ENCODE measurements at regions not wholly inside any gene's neighbourhood (a gene's known extent, or its start where the extent isn't known, plus 50 kb on each side); places are given as distances from the start of the nearest gene placed in this dataset.
"Not testable (repeated sequence)": the region's sequence is repeated elsewhere in the genome, so short reads cannot be mapped to it uniquely, and the experiment has no call there.

GRCh38 chr9:104195142-104195541 lies 101.0 kb downstream of the SMC2 start:
- DNase-seq: not testable (repeated sequence)

DNA sequence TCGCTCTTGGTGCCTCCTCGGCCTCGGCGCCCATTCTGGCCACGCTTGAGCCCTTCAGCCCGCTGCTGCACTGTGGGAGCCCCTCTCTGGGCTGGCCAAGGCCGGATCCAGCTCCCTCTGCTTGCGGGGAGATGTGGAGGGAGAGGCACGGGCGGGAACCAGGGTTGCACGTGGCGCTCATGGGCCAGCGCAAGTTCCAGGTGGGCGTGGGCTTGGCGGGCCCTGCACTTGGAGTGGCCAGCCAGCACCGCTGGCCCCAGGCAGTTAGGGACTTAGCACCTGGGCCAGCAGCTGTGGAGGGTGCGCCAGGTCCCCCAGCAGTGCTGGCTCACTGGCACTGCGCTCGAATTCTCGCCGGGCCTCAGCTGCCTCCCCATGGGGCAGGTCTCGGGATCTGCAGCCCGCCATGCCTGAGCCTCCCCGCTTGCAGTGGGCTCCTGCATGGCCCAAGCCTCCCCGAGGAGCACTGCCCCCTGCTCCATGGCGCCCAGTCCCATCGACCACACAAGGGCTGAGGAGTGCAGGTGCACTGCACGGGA lies 106.4 kb downstream of the SMC2 start:
- no peak for DNase-seq

GRCh38 chr9:104206766-104207165 lies 112.7 kb downstream of the SMC2 start:
- DNase-seq: no peak

DNA sequence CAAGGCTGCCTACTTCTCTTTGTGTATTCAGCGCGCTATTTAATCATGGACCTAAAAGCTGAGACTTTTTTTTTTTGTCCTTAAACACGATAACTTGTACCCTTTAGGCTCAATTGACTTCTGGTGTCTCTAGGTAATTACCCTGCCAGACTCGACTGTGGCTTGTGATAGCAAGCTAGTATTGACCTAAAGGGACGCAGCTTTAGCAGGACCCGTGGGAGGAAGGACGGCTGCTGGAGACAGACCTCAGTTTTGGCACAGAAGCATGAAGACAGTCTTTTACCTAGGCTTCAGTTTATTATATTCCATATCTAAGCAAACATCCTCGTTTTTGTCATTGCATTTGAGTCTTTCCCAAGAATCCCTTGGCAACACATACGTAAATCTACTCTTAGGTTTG lies 115.3 kb downstream of the SMC2 start:
- DNase-seq: no peak

DNA sequence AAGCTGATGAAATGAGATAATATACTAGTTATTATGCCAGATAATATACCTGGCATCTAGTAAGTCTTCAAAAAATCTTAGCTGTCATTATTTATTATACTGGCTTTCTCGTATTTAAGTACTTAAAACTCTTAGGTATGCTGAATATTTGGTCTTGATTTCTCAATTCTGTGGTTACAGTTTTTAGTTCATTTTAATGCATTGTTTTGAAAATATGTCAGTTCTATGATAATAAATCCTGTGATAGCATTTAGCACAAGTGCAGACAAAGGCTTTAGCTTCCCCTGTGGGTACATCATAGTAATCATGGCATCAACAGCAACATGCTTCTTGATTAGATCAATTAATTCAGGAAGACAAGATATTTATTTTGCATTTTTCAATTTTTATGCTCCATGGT lies 133.0 kb downstream of the SMC2 start:
- DNase-seq: no peak

- DNase-seq: no peak
These were observed 138.8 kb downstream of the SMC2 start for GRCh38 chr9:104232781-104233341.

GRCh38 chr9:104233366-104233765 lies 139.3 kb downstream of the SMC2 start:
- DNase-seq: no peak

DNA sequence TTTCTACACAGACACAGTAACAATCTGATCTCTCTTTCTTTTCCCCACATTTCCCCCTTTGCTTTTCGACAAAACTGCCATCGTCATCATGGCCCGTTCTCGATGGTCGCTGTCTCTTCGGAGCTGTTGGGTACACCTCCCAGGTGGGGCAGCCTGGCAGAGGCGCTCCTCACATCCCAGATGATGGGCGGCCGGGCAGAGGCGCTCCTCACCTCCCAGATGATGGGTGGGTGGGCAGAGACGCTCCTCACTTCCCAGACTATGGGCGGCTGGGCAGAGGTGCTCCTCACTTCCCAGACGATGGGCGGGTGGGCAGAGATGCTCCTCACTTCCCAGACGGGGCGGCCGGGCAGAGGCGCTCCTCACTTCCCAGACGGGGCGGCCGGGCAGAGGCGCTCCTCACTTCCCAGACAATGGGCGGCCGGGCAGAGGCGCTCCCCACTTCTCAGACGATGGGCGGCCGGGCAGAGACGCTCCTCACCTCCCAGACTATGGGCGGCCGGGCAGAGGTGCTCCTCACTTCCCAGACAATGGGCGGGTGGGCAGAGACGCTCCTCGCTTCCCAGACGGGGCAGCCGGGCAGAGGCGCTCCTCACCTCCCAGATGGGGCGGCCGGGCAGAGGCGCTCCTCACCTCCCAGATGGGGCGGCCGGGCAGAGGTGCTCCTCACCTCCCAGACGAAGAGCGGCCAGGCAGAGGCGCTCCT lies 140.7 kb downstream of the SMC2 start:
- not testable (repeated sequence) for DNase-seq

GRCh38 chr9:104235347-104236120 lies 141.4 kb downstream of the SMC2 start:
- not testable (repeated sequence) for DNase-seq

- DNase-seq: no peak
These were observed 144.6 kb downstream of the SMC2 start for GRCh38 chr9:104238668-104239067.

- DNase-seq: no peak
These were observed 146.8 kb downstream of the SMC2 start for GRCh38 chr9:104240890-104241289.

DNA sequence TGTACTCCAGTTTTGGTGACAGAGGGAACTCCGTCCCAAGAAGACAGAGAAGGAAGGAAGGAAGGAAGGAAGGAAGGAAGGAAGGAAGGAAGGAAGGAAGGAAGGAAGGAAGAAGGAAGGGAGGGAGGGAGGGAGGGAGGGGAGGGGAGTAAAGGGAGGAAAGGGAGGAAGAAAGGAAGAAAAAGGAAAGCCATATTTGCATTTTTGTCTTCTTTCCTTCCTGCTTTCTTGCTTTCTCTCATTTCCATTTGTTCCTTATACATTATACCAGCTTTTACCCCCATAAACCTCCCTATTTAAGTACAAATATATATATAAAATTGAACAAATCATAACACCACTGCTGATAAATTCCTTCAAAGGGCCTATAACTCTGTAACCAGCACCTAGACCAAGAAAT lies 151.8 kb downstream of the SMC2 start:
- no peak for DNase-seq

- no peak for DNase-seq
These were observed 153.9 kb downstream of the SMC2 start for GRCh38 chr9:104247899-104248460.

GRCh38 chr9:104256031-104256695 lies 162.1 kb downstream of the SMC2 start:
- no peak for DNase-seq

DNA sequence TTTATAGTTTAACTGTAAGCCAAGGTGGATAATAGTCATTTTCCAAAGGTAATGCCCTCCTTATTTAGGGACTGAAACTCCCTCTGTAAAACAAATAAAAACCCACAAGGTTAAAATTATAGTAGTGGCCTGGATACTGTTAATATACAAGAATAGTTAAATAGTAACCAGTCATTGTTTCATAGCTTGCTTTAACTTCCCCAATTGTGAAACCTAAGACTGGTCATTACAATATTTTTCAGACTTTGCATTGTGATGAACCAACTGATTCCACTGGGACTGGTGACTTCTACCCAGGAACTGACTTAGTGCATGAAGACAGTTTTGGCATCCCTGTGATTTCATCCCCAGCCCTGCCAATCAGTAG lies 162.6 kb downstream of the SMC2 start:
- no peak for DNase-seq

DNA sequence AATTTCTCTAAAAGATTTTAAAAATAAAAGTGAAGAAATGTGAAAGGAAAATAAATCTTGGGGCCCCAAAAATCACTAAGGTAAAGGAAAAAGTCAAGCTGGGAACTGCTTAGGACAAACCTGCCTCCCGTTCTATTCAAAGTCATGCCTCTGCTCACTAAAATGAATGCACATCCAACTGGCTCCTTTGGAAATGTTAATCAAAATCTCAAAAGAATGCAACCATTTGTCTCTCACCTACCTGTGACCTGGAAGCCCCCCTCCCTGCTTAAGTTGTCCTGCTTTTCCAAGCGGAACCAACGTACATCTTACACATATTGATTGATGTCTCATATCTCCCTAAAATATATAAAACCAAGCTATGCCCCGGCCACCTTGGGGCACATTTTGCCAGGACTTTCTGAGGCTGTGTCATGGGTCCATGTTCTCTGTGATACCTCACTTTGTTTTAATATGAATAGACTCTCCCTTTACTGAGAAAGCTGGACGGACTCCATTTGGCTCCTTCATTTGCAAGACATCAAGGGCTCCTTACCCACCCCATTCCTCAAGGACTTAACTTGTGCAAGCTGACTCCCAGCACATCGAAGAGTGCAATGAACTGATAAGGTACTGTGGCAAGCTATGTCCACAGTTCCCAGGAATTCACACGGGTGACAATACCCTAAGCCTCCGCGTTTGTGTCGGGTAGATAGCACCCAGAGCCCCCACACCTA lies 164.3 kb downstream of the SMC2 start:
- DNase-seq: no peak

- no peak for DNase-seq
These were observed 165.9 kb downstream of the SMC2 start for GRCh38 chr9:104260004-104260403.

GRCh38 chr9:104263942-104264341 lies 169.8 kb downstream of the SMC2 start:
- no peak for DNase-seq

GRCh38 chr9:104264431-104264830 lies 170.3 kb downstream of the SMC2 start:
- DNase-seq: no peak

GRCh38 chr9:104269374-104269773 lies 175.3 kb downstream of the SMC2 start:
- DNase-seq: no peak

DNA sequence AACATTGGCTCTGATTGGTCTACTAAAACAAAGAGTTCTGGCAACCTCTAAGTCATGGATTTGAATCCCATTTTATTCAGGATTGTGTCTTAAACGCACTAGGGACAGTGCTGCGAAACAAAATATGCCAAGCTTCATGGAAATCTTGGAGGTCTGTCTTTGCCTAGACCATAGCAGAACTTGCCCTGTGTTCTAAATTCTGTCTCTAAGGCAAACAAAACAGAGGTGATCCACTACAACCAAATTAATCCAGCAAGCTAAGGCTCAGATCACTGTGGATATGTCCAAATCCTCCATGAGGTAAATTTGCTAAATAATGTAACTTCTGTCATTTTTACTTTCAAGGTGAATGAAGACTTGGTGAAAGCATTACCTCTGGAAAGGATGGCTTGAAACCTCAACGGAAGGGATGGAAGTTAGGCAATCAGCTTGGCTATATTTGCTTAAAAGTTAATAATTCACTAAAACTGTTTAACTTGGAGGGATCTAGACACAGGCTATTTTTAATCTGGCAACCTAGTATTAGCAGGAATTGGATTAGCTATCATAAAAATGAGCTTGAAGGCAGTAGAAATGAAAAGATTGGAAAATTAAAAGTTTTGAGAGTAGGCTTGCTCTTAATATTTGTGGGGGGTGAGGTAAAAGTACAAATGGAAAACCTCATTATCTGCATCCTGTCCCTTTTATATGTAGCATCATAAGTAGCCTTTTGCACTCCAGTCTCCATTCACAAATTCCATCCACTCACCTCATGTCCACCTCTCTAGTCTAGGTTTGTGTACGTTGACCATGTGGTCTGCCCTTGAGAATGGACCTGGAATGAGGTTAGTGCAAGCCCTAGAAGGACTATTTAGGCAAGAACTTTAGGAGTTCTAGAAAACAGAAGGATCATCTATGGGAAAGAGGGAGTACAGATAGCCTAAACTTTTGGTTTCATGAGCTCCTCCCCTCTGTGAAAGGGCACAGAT lies 176.2 kb downstream of the SMC2 start:
- no peak for DNase-seq
